Thyroid gland (tissue), 4 donors: ENCODE measurements at regions not wholly inside any gene's neighbourhood (a gene's known extent, or its start where the extent isn't known, plus 50 kb on each side); places are given as distances from the start of the nearest gene placed in this dataset.

Source experiments
- DNase-seq, 2 donors: peaks; one replicate each; pipeline ENCODE4 v3.0.0-alpha.2; 2019
- H3K27ac ChIP-seq, 3 donors: fragments of 200-600 bp; sonication (generic); 1 replicate in 2 of 3; 2 replicates in 1 of 3; pipeline ENCODE4 v1.5.1; 2016 to 2019; ENCODE audit warnings: mild to moderate bottlenecking in 1 of 3, moderate library complexity in 1 of 3
- H3K27me3 ChIP-seq: fragments of 200-600 bp; sonication (generic); one replicate; pipeline ENCODE4 v1.5.1; 2019
- H3K36me3 ChIP-seq, 2 donors: fragments of 200-600 bp; sonication (generic); one replicate each; pipeline ENCODE4 v1.5.1; 2016 to 2019
- H3K4me1 ChIP-seq, 2 donors: fragments of 200-600 bp; sonication (generic); one replicate each; pipeline ENCODE4 v1.5.1; 2017 to 2019
- H3K4me3 ChIP-seq, 3 donors: fragments of 200-600 bp; sonication (generic); replicated peaks in 1 of 3; 1 replicate in 2 of 3; 2 replicates in 1 of 3; pipeline ENCODE4 v1.5.1; 2016; ENCODE audit warnings: mild to moderate bottlenecking in 1 of 3
- H3K9me3 ChIP-seq: fragments of 200-600 bp; sonication (generic); one replicate; pipeline ENCODE4 v1.5.1; 2017
- CTCF ChIP-seq, 6 experiments: fragments of 200-600 bp in 3 of 6; fragments of 450-650 bp in 3 of 6; sonication (generic) in 3 of 6; IDR thresholded peaks; one replicate each; pipeline ENCODE4 v1.5.1; 2016 to 2019; ENCODE audit warnings: antibody characterized with exemption in 6 of 6, mild to moderate bottlenecking in 2 of 6, inconsistent platforms in 1 of 6, moderate library complexity in 1 of 6
- POLR2A ChIP-seq, 2 donors: fragments of 450-650 bp; IDR thresholded peaks; one replicate each; pipeline ENCODE4 v1.6.1; 2017; ENCODE audit warnings: antibody characterized with exemption in 2 of 2, mild to moderate bottlenecking in 2 of 2, moderate library complexity in 1 of 2
- WGBS, 2 donors: methylation state at CpG; one replicate each; pipeline ENCODE4 v1.1.5; 2017; 5-methylcytosine and 5-hydroxymethylcytosine counted together
- intact Hi-C: fragments of 100-400 bp; cut with DNase I; formaldehyde crosslinking; loops from one replicate; pipeline ENCODE4 v1.15.1; 2023

- DNase-seq: no peak
- no peaks in the 10 kb centered on the region for H3K4me1 ChIP-seq
- intact Hi-C loops: no loop called here
- no peaks in the 10 kb centered on the region for H3K9me3 ChIP-seq
- H3K27ac ChIP-seq: no peak overlapping the region
- H3K27me3 ChIP-seq: no peaks in the 10 kb centered on the region
- no peak overlapping the region for H3K4me3 ChIP-seq
- TF ChIP-seq CTCF (IDR thresholded peaks at IDR 0.05): no peak
- TF ChIP-seq POLR2A (IDR thresholded peaks at IDR 0.05): no peak
- no peaks in the 10 kb centered on the region for H3K36me3 ChIP-seq
- 73 to 91% methylated on average over 4 of the region's 5 CpGs for WGBS, 2 donors
Observed at GRCh38 chr14:76324133-76324532, 51.8 kb upstream of the ESRRB start.
